Keratinocyte (primary cell): ENCODE measurements at regions not wholly inside any gene's neighbourhood (a gene's known extent, or its start where the extent isn't known, plus 50 kb on each side); places are given as distances from the start of the nearest gene placed in this dataset.
A peak's percentile ranks its signal among the peaks of the same experiment; 100 is the strongest.

Experiments used
- DNase-seq: peaks from one replicate; pipeline ENCODE4 v3.0.0-alpha.2; 2011; ENCODE audit warnings: low read depth, missing footprints, low spot score
- FAIRE-seq: peaks from 2 replicates; lab custom pipeline; 2011; peaks lifted over from hg19 to GRCh38; lab: Jason Lieb, UNC
- H2AFZ ChIP-seq: 2 replicates; pipeline ENCODE4 v1.6.0; 2012; ENCODE audit warnings: low read length, control low read depth, inconsistent platforms; ENCODE audit not compliant: control insufficient read depth
- H3K27ac ChIP-seq: 2 replicates; pipeline ENCODE4 v1.5.1; 2011; ENCODE audit warnings: low read length; ENCODE audit not compliant: control insufficient read depth, insufficient read depth
- H3K27me3 ChIP-seq: 3 replicates; pipeline ENCODE4 v1.6.0; 2011; ENCODE audit warnings: low read length; ENCODE audit not compliant: control insufficient read depth, insufficient read depth; ENCODE audit errors: extremely low read depth
- H3K36me3 ChIP-seq, 2 experiments: 2 replicates in 1 of 2; 3 replicates in 1 of 2; pipeline ENCODE4 v1.5.1; 2011; ENCODE audit warnings: low read length in 2 of 2, mild to moderate bottlenecking in 1 of 2; ENCODE audit not compliant: control insufficient read depth in 2 of 2, insufficient read depth in 2 of 2; ENCODE audit errors: extremely low read depth in 1 of 2
- H3K4me1 ChIP-seq: 3 replicates; pipeline ENCODE4 v1.5.1; 2011; ENCODE audit warnings: low read length; ENCODE audit not compliant: control insufficient read depth, insufficient read depth; ENCODE audit errors: extremely low read depth
- H3K4me2 ChIP-seq: 3 replicates; pipeline ENCODE4 v1.6.0; 2011; ENCODE audit warnings: low read depth, low read length; ENCODE audit not compliant: control insufficient read depth, insufficient read depth; ENCODE audit errors: extremely low read depth
- H3K4me3 ChIP-seq, 3 experiments: fragments of 200-600 bp in 1 of 3; sonication (generic) in 1 of 3; 2 replicates in 2 of 3; 3 replicates in 1 of 3; pipeline ENCODE4 v1.5.1; 2011 to 2016; ENCODE audit warnings: low read length in 3 of 3, mild to moderate bottlenecking in 3 of 3, control low read depth in 2 of 3, inconsistent platforms in 1 of 3, low read depth in 1 of 3, mixed read lengths in 1 of 3, mixed run types in 1 of 3, moderate library complexity in 1 of 3; ENCODE audit not compliant: control insufficient read depth in 2 of 3, insufficient read depth in 2 of 3; ENCODE audit errors: extremely low read depth in 1 of 3
- H3K79me2 ChIP-seq: 2 replicates; pipeline ENCODE4 v1.6.0; 2012; ENCODE audit warnings: low read length; ENCODE audit not compliant: control insufficient read depth, insufficient read depth
- H3K9ac ChIP-seq: 3 replicates; pipeline ENCODE4 v1.6.0; 2011; ENCODE audit warnings: low read length; ENCODE audit not compliant: control insufficient read depth, insufficient read depth; ENCODE audit errors: extremely low read depth
- H3K9me1 ChIP-seq: 3 replicates; pipeline ENCODE4 v1.6.0; 2011; ENCODE audit warnings: low read length; ENCODE audit not compliant: control insufficient read depth, insufficient read depth; ENCODE audit errors: extremely low read depth
- H3K9me3 ChIP-seq: 2 replicates; pipeline ENCODE4 v1.5.1; 2012; ENCODE audit warnings: low read depth, low read length; ENCODE audit not compliant: control insufficient read depth
- H4K20me1 ChIP-seq: 3 replicates; pipeline ENCODE4 v1.6.0; 2011; ENCODE audit warnings: low read length; ENCODE audit not compliant: control insufficient read depth, insufficient read depth; ENCODE audit errors: extremely low read depth
- EZH2 ChIP-seq: IDR thresholded peaks from one replicate; pipeline ENCODE4 v1.6.1; 2012; ENCODE audit warnings: inconsistent platforms, mild to moderate bottlenecking, low read length, moderate library complexity
- dilution Hi-C: fragments of 300-500 bp; cut with MboI; formaldehyde crosslinking; loops from one replicate; pipeline ENCODE4 v1.7.0; 2020; ENCODE audit warnings: low sequenced_read_pairs; ENCODE audit not compliant: extremely low pct_ligation_motif_present
- TF ChIP-seq, protein P1 (sequence below), 3 experiments: IDR thresholded peaks in 1 of 3; conservative IDR thresholded peaks in 1 of 3; optimal IDR thresholded peaks in 1 of 3; 2 replicates in 2 of 3; 3 replicates in 1 of 3; pipeline versions ENCODE3 to v1.5.1; 2011; ENCODE audit warnings: low read length in 3 of 3, mild to moderate bottlenecking in 3 of 3, moderate library complexity in 2 of 3, control low read depth in 1 of 3, inconsistent platforms in 1 of 3; ENCODE audit not compliant: insufficient read depth in 2 of 3; ENCODE audit errors: extremely low read depth in 1 of 3

DNA sequence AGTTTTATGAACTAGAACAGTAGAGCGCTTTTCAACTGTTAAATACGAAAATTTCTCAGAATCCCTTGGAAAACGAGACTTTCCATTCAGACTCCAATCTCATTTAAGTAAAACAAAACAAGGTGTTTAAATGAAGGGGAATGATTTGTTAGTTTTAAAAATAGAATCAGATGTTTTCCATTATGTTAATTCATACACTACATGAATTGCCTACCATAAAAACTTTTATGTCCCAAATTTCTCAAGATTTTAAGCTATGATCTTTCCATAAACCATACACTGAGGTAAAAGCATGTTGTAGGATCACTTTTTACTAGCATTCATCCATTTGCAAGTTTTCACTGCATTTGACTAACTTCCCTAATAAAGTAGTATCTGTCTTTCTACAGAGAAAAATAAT is 180.3 kb upstream of the ZP4 start:
- FAIRE-seq (no peak), DNase-seq (no peak)
- H3K4me3 ChIP-seq = no peak overlapping the region
- H3K27me3 ChIP-seq = no peaks in the 10 kb centered on the region
- H3K36me3 ChIP-seq = no peaks in the 10 kb centered on the region
- no peaks in the 10 kb centered on the region for H3K4me1 ChIP-seq
- dilution Hi-C loops = no loop called here
- H3K4me2 ChIP-seq = no peak overlapping the region
- H3K79me2 ChIP-seq = no peaks in the 10 kb centered on the region
- no peak overlapping the region for H2AFZ ChIP-seq
- TF ChIP-seq EZH2 = no peak
- TF ChIP-seq, protein P1, sequence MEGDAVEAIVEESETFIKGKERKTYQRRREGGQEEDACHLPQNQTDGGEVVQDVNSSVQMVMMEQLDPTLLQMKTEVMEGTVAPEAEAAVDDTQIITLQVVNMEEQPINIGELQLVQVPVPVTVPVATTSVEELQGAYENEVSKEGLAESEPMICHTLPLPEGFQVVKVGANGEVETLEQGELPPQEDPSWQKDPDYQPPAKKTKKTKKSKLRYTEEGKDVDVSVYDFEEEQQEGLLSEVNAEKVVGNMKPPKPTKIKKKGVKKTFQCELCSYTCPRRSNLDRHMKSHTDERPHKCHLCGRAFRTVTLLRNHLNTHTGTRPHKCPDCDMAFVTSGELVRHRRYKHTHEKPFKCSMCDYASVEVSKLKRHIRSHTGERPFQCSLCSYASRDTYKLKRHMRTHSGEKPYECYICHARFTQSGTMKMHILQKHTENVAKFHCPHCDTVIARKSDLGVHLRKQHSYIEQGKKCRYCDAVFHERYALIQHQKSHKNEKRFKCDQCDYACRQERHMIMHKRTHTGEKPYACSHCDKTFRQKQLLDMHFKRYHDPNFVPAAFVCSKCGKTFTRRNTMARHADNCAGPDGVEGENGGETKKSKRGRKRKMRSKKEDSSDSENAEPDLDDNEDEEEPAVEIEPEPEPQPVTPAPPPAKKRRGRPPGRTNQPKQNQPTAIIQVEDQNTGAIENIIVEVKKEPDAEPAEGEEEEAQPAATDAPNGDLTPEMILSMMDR (optimal IDR thresholded peaks at IDR 0.05 in 1 of 3, IDR thresholded peaks at IDR 0.05 in 1 of 3, conservative IDR thresholded peaks at IDR 0.05 in 1 of 3; ENCODE audit: extremely low read depth in 1 of 3, insufficient read depth in 2 of 3, low read length in 3 of 3) = no peak
- no peaks in the 10 kb centered on the region for H3K9me3 ChIP-seq
- H3K9me1 ChIP-seq = no peaks in the 10 kb centered on the region
- no peak overlapping the region for H3K9ac ChIP-seq
- H3K27ac ChIP-seq = no peak overlapping the region
- no peaks in the 10 kb centered on the region for H4K20me1 ChIP-seq

DNA sequence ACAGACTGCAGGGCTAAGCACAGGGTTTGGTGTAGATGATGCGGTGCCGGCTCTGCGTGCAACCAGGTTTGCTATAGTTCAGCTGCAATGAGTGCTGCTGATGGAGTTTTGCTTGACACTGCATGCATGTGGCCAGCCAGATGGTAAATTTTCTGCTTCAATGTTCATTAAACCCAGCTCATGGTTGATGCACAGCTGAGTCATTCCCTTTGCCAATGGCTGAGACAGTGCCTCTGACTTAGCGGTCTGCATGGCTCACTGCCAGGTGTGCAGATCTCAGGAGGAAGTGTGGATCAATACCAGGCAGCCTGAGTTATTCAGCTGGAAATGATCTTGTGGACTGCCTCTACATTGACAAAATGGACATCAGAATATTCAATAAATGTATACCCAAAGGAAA is 172.7 kb upstream of the ZP4 start:
- Histone ChIP-seq H3K79me2 (no peaks in the 10 kb centered on the region), H3K9me1 (no peaks in the 10 kb centered on the region), H3K9me3 (peaks cover 2% of the 10 kb centered on the region), H3K4me2 (peak overlapping the region; percentile 1), H3K27me3 (no peaks in the 10 kb centered on the region), H3K9ac (no peak overlapping the region), H2AFZ (peak overlapping the region; percentile 40), H3K4me1 (peaks cover 29% of the 10 kb centered on the region), H3K36me3 (no peaks in the 10 kb centered on the region), H4K20me1 (no peaks in the 10 kb centered on the region), H3K4me3 (no peak overlapping the region), H3K27ac (peak overlapping the region; percentile 84)
- TF ChIP-seq EZH2 = no peak
- TF ChIP-seq, protein P1 (optimal IDR thresholded peaks at IDR 0.05 in 1 of 3, IDR thresholded peaks at IDR 0.05 in 1 of 3, conservative IDR thresholded peaks at IDR 0.05 in 1 of 3; ENCODE audit: extremely low read depth in 1 of 3, insufficient read depth in 2 of 3, low read length in 3 of 3) = no peak
- peak; percentile 99 for FAIRE-seq
- dilution Hi-C loops = no loop called here
- DNase-seq = peak; percentile 88
